Epidermal melanocyte (primary cell): ENCODE measurements at regions not wholly inside any gene's neighbourhood (a gene's known extent, or its start where the extent isn't known, plus 50 kb on each side); places are given as distances from the start of the nearest gene placed in this dataset.

ENCODE experiments used
- DNase-seq: peaks from one replicate; pipeline ENCODE4 v3.0.0; 2011; ENCODE audit warnings: low spot score; ENCODE audit not compliant: insufficient read length

DNA sequence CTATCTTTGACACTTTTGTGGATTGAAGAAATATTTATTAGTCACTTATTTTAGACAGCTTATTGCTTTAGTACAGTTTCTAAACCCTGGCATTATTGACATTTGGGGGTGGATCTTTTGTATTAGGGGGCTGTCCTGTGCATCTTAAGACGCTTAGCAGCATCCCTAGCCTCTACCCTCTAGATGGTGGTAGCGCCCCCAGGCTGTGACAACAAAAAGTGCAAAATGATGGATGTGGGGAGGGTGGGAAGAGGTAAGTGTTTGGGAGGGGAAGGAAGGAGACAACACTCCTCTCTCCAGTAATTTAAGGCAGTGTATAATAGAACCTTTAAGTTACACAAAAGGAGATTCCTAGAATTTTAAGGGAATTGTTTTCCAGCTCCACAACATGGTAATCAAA, 1210.6 kb downstream of the C4orf33 start:
- DNase-seq: no peak

DNA sequence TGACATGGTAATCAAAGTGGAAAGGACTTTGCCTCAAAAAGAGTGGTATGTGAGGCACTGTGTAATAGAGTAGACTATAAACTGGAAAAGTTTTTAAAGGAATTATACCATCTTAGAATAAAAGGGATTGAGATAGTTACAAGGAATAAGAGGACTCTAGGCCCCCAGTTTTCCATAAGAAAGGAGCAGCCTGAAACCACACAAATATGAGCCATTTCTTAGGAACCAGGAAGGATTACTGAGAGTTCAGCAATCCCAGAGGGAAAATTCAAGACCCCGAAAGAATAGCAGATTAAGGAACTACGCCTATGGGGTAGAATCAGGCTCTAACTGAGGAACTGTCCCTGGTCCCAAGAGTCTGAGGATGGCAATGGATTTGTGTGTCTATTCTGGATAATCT, 1213.3 kb downstream of the C4orf33 start:
- DNase-seq: no peak

DNA sequence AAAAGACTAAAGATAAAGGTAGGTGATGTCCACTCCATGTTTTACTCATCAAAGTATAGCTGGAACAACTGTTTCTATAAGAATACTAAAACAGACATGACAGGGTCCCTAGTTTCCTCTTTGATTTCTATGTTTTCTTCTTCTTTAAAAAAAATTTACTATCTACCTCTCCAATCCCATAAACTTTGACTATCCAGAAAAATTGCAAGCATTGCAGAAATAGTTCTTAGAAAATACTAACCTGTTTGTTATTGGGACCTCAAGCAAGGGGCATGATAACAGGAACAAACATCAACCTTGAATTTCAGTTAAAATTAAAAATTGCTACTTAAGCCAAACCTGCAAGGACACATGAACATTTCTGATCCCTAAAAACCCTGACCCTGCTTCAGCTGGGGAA, 1226.5 kb downstream of the C4orf33 start:
- no peak for DNase-seq

DNA sequence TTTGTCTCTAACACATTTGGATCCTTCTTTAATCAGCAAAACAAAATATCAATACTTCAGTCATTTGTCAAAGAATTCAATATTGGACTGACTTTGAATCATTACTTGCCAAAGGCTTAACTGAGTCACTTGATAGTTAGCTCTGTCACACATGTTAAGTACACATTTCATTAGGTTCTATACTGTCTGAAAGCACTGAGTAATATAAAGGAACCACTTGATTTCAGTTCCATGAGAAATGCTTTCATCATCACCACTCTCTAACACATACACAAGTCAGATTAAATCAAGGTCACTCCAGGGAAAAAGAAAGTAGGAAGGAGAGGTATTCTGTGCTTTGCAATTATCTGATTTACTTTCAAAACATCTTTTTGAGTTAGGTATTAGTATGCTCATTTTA, 1233.1 kb downstream of the C4orf33 start:
- DNase-seq: no peak

DNA sequence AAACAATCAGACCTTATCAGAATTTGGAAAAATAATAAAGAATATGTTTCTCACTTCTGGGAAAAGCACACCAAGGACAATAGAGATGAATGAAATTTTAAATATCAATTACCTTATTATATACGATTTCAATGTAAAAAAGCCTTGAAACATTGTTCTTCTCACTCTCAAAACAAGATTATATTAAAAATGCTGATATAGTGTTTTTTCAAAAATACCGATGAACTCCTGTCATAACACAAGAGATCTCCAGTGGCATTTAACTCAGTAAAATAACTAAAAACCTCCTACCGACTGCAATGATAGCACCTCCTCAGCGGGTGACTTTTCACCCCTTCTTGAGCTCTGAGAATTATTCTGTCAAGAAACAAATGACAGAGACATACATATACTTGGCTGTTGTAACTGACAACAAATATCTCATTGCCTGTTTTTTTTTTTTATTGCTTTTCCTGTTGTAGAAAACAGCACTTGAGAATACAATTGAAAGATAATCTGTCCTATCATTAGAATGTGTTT, 1237.3 kb downstream of the C4orf33 start:
- DNase-seq: no peak

- DNase-seq: no peak
Measured at GRCh38 chr4:130335417-130336194, 1239.7 kb downstream of the C4orf33 start.

DNA sequence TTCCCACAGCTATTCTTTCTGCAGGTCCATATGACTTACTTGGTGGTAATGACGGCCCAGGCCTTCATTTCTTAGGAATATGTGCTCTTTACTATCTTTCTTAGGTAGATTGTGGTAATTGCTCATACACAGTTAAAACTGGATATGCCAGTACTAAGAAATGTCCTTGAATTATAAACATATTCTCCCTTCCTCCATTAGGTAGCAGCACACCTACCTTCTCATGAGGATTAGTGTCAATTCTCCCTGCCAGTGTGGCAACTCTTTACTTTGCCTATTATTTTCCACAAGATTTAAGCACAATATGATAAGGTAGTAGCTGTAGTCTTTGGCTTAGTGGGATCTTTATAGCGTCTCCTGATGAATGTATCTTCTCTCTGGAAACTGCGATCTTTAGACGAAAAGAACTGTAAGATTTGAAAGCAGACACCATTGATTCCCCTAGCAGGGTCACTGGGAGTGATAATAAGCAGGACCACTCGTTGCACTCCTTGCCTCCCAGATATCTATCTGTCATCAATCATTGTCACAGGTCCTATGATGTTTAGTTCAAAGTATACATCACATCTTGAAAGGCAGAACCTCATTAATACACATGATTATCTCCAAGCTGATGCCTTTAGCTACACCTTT, 1240.7 kb downstream of the C4orf33 start:
- DNase-seq: no peak

- no peak for DNase-seq
Measured at GRCh38 chr4:130338851-130339250, 1242.9 kb downstream of the C4orf33 start.

GRCh38 chr4:130349745-130350144, 1253.8 kb downstream of the C4orf33 start:
- no peak for DNase-seq

GRCh38 chr4:130356873-130357272, 1260.9 kb downstream of the C4orf33 start:
- no peak for DNase-seq

GRCh38 chr4:130359542-130359941, 1263.6 kb downstream of the C4orf33 start:
- no peak for DNase-seq

DNA sequence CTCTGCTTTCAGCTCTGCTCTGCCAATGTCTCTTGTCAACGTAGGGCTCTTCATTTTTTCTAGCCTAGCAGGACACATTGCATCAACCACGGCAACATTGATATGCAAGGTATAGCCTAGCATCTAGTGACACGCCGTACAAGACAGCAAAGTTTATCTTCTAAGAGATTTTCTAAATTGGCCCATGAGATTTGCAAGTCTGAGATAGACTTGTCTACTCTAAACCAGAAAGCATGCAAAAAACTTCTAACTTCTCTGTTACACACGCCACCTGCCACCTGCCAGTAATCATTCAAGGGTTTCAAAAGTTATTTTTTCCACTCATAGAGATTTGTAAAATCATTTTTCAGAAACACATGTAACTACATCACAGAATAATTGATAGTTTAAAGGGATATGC, 1265.7 kb downstream of the C4orf33 start:
- no peak for DNase-seq

GRCh38 chr4:130368668-130369067, 1272.7 kb downstream of the C4orf33 start:
- DNase-seq: no peak

GRCh38 chr4:130393231-130393630, 1297.3 kb downstream of the C4orf33 start:
- no peak for DNase-seq

DNA sequence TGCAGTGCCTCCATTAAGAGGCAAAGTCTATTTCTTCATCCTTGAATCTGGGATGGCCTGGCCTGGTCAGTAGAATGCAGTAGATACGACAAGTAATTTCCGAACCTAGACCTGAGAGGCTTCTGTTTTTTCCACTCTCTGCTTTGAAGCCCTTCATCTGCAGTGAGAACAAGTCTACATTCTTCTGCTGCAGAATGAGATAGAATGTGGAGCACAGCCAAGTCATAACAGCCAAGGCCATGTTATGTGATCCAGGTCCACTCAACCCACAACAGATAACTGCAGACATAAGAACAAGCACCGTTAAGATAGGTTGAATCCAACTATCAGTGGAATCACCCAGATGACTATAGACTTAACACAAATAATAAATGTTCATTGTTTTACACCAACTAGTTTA, 1297.7 kb downstream of the C4orf33 start:
- no peak for DNase-seq

DNA sequence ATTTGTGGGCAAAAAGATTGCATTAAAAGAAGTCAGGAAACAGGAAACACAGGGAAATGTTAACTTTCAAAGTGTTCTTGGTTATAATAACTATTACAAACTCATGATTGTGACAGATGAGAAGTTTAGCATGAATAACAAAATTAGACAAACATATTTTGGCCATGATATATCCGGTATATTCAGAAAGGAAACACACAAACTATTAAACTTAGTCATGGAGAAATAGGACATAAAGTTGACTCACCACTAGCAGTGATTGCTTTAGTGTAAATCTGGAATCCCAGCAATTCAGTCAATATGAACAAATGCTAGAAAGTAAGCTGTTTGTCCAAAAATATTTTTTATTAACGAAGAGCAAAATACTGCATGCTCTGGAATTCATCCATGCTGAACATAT, 1299.9 kb downstream of the C4orf33 start:
- peak; percentile 27 for DNase-seq

DNA sequence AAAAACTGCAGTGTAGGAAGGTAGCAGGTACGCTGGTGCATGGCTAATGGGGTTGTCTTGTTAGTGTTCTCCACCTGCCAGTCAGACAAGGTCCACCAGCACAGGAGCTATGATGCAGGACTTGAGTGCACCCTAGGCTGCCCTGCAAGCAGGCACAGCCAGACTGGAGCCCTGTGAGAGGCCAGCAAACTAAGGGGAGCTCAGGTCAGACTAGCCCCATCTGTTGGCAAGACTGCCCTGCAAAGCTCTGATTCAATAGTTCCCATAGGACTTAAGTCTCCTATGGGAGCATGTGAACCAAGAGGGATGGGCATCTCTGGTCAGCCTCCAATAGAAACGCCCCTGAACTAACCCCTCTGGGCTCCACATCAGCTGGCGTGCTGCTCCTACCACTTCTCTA, 1307.3 kb downstream of the C4orf33 start:
- DNase-seq: no peak

- DNase-seq: no peak
Measured at GRCh38 chr4:130416228-130416627, 1320.3 kb downstream of the C4orf33 start.

- DNase-seq: no peak
Measured at GRCh38 chr4:130419211-130419975, 1323.4 kb downstream of the C4orf33 start.

- no peak for DNase-seq
Measured at GRCh38 chr4:130422261-130422660, 1326.3 kb downstream of the C4orf33 start.

GRCh38 chr4:130424211-130424610, 1328.3 kb downstream of the C4orf33 start:
- no peak for DNase-seq

- DNase-seq: no peak
Measured at GRCh38 chr4:130432289-130432688, 1336.3 kb downstream of the C4orf33 start.
